ENCODE measurements at regions not wholly inside any gene's neighbourhood (a gene's known extent, or its start where the extent isn't known, plus 50 kb on each side); places are given as distances from the start of the nearest gene placed in this dataset.
"Not testable (repeated sequence)": the region's sequence is repeated elsewhere in the genome, so short reads cannot be mapped to it uniquely, and the experiment has no call there.

GRCh38 chr14:89521988-89522387 lies 105.0 kb upstream of the FOXN3 start:
- no peak for DNase-seq

DNA sequence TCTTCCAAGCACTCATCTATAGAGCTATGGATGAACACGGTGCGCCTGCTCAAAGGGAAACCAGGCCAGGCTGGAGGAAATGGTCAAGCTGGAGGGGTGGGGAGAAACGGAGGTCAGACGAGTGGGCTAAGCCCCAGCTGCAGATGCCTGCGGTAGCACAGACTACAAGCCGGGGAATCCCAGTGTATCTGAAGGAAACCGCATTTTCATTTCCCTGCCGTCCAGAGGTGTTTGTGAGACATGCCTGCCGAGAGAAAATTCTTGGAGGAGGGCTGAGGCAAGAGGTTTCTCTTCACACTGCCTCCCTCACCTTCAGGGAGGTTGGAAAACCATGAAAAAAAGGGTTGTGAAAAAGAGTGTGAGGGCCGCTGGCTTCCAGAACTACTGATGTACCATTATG lies 102.0 kb upstream of the FOXN3 start:
- DNase-seq = no peak

DNA sequence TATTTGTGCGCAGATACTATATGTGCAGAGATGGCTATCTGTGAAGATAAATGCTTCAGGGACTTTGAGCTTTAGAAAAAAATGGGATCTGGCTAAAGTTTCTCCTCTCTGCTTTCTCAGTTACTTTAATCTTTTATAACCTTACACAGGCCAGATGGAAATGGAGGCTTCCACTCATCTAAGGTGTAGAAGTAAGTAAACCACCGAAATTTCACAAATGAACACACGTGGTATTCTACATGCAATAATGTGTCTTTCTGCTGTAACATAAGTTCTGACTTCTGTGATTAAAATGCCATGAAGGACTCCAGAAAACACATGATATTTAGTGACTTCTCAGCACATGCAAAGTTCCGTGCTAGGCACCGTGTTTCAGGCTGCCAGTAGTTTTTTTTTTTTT lies 99.1 kb upstream of the FOXN3 start:
- DNase-seq = no peak

- DNase-seq = no peak
These were observed 97.6 kb upstream of the FOXN3 start for GRCh38 chr14:89514601-89515000.

DNA sequence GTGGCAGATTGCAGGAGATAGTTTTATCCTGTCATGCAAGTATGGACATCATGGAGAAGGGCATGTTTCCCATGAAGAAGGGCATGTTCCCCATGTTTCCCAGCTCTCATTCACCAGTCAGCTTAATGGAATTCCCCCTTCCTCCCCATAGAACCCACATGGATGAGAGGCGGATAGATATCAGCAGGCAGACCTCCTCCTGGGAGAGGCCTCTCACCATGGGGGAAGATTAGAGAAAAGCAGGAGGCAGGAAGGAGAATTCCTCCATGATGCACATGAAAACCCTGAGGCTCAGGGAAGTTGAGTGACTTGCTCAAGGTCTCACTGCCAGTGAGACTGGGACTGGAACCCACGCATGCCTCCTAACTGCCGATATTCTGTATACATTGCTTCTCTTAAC lies 92.9 kb upstream of the FOXN3 start:
- no peak for DNase-seq

DNA sequence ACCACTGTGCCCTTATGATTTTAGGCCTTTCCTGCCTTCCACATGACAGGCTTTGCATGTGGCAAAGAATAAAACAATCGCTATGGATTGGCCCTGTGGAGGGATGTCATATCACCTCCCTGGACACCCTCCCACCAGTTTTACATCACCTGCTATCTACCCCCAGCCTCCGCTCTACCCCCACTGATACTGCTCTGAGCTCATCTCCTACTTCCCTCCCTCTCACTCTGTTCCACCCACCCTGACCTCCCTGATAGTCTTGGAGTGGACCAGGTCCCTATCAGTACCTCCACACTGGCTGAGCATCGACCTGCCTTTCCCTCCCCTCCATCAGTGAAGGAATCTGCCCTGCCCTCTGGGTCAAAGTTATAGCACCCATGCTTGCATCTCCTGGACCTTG lies 91.8 kb upstream of the FOXN3 start:
- DNase-seq = no peak

- DNase-seq = no peak
These were observed 91.0 kb upstream of the FOXN3 start for GRCh38 chr14:89507926-89508460.

DNA sequence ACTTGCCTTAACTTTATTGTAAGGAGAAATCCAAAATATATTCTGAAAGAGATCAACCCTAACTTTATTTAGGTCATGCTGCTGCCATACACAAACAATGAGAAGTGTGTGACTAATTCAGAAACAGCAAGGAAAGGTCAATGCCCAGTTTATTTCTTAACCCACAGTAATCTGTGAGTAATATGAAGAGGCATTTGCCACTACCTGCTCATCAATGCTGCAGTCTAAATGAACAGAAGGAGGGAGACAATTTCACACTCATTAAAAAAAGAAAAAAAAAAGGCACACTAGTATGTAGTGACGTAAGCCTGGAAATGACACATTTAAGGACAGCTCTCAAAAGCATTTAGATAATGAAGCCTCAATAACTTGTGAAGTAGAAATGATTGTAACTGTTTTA lies 90.5 kb upstream of the FOXN3 start:
- DNase-seq = no peak

DNA sequence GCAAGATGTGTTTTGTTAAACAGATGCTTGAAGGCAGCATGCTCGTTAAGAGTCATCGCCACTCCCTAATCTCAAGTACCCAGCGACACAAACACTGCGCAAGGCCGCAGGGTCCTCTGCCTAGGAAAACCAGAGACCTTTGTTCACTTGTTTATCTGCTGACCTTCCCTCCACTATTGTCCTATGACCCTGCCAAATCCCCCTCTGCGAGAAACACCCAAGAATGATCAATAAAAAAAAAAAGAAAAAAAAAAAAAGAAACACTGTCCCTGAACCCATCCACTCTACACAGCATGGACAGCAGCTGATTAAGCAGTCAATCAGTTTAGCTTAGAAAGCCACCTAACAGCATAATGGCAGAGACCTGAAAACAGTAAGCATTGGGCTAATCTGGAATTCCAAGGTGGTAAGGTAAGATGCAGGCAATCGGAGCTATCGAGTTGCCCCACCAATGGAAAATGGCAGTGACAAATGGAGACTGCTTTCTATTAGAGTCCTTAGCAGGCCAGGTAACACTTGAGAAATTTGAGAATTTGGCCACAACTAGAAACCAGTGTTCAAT lies 89.9 kb upstream of the FOXN3 start:
- not testable (repeated sequence) for DNase-seq

DNA sequence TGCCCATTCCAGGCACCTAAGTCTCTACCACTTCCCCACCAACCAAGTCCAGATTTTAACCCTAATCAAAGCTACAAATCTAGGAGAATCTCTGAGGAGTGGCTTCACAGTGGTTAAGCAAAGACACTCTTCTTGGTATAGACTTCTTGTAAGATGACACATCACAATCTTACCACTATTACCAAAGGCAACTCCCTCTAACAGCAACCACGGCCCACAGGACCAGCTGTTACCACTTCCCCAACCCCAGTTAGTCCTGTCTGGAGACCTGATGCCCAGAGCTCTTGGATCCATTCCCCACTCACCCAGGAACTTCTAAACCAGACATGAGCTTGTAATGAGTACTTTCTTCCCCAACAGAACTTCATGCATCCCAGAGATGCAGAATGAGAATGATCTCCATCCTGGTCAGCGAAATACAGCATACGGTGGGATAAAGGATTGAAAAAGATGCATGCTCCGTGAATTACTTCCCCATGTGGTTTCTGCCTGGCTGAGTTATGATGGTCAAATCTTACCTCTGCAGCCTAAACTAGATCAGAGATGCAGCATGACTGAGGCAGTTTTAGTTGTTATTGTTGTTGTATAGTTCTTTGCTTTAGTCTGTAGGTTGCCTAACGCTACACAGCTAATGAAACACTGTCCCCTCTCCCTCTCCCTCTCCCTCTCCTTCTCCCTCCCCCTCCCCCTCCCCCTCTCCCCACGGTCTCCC lies 87.7 kb upstream of the FOXN3 start:
- DNase-seq = no peak

DNA sequence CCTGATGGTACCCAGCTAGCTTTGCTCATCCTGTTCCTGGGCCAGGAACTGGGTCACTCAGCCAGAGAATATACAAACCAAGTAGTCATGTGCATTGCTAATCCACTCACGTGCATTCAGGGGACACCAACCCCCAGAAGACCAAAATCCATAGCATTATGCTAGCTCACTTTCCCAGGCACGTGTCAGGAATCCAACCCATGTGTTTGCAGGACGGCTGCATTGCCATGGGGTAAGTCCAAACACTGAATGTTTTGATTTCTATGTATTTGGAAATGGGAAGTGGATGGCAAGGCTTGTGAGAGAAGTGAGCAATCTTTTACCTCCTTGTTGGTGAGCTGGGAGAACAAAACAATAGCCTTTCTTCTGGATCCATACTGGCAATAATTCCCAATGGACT lies 87.1 kb upstream of the FOXN3 start:
- no peak for DNase-seq

GRCh38 chr14:89503431-89503996 lies 86.5 kb upstream of the FOXN3 start:
- no peak for DNase-seq

DNA sequence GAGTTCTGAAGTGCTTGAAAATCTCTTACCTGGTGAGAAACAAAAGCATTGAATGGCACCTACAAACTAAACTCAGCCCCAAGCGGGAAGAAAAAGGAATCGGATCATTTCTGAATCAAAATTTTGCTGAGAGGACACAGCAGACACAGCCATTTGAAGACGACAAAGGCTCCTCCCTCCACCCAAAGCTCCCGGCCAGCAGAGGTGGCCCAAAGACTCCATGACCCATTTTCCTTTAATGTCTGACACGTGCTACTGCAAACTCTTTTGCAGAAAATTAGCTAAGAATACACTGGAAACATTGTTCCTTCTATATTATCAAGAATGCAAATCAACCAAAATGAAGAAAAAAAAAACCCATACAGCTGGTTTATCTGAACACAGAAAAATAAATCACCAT lies 85.9 kb upstream of the FOXN3 start:
- DNase-seq = no peak

DNA sequence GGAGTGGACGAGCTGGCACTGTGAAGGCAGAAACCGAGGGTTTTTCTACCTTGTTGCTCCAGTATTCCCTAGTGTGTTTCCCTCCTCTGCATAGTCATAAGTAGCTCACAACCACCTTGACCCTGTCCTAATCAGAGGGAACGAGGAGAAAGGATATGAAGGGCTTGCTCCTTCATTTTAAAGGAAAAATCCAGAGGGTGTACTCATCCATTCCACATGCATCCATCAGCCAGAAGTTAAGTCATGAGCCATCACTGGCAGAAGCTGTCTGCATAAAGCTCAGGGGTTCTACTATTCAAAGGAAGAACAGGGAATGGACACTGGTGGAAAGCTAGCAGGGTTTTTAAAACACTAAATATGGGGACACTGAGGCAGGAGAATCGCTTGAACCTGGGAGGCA lies 84.3 kb upstream of the FOXN3 start:
- DNase-seq = no peak

DNA sequence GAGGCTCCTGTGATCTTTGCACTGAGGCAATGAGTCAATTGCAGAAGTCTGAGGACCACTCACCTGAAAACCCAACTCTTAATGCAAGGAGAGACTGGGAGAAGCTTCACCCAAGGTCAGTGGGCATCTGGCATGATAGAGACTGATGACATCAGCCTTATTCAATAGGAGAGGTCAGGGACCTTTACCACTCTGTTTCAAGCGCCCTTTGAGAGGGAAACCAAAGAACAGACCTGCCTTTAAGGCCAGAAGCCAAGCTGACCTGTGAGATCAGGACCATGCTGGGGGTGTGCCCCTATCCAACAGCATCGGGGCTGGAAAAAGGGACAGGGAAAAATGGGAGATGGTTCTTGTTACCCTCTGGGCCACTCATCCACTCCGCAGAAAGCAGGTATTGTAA lies 83.3 kb upstream of the FOXN3 start:
- no peak for DNase-seq

- DNase-seq = no peak
These were observed 81.8 kb upstream of the FOXN3 start for GRCh38 chr14:89498878-89499277.

DNA sequence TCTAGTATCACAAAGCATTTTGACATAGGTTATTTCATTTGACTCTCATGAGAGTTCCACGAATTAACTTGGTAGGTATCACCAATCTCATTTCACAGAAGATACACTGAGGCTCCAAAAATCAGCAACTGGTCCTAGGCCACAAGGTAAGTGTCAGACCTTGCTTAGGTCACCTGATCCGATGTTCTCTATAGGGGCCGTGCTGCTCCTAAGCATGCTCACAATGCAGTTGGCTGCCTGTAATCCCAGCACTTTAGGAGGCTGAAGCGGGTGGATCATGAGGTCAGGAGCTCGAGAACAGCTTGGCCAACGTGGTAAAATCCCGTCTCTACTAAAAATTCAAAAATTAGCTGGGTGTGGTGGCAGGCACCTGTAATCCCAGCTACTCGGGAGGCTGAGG lies 78.7 kb upstream of the FOXN3 start:
- no peak for DNase-seq

DNA sequence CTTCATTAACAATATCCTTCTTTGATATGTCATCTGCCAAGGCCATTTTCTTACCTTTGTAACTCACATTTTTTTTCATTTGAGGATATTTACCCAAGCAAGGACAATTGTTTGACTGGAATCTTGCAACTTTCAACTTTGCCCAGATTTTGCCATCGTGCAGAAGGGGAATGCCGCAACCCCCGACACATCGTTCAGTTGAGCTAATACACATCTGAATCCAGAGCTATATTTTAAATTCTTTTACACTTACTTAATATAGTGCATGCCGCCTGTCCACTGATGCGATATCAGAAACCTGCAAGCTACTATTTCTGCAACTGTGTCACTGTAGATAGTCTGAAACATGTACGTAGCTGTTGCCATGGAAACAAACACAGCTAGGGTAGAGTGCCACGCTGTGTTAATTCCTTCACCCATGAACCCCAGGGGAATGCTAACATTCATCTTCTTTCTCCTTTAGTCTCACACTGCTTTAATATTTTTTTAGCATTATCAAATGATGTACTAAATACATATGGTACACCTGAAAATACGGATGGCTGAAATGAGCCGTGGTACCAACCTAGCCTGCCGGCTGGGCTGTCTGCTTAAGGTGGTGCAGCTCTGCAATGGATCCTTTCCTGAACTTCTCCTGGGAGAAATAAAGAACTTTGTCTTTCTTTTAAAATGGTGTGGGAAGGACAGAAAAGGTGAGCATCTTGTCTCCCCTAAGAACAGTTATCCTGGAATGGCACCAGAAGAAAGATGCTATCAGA lies 77.0 kb upstream of the FOXN3 start:
- DNase-seq = peak; percentile 64

GRCh38 chr14:89493406-89493805 lies 76.4 kb upstream of the FOXN3 start:
- DNase-seq = no peak

- no peak for DNase-seq
These were observed 74.8 kb upstream of the FOXN3 start for GRCh38 chr14:89491711-89492381.

GRCh38 chr14:89490466-89490865 lies 73.4 kb upstream of the FOXN3 start:
- DNase-seq = no peak

GRCh38 chr14:89489761-89490437 lies 72.9 kb upstream of the FOXN3 start:
- DNase-seq = peak; percentile 69

GRCh38 chr14:89486961-89487360 lies 69.9 kb upstream of the FOXN3 start:
- no peak for DNase-seq
